ENCODE measurements at regions not wholly inside any gene's neighbourhood (a gene's known extent, or its start where the extent isn't known, plus 50 kb on each side); places are given as distances from the start of the nearest gene placed in this dataset.

GRCh38 chr10:16011548-16011947 lies 151.2 kb upstream of the MINDY3 start:
- TF ChIP-seq CTCF (IDR thresholded peaks at IDR 0.05; ENCODE audit: insufficient read depth, low read length), result no peak
- no peak for TF ChIP-seq GABPA (IDR thresholded peaks at IDR 0.05; ENCODE audit: low read depth)
- no peak for TF ChIP-seq REST (IDR thresholded peaks at IDR 0.05; ENCODE audit: insufficient replicate concordance, low read depth)
- no peak for TF ChIP-seq POLR2AphosphoS5 (IDR thresholded peaks at IDR 0.05; ENCODE audit: low read depth)
- no peak for TF ChIP-seq SPI1 (IDR thresholded peaks at IDR 0.05; ENCODE audit: borderline replicate concordance, low read depth)
